ENCODE measurements at regions not wholly inside any gene's neighbourhood (a gene's known extent, or its start where the extent isn't known, plus 50 kb on each side); places are given as distances from the start of the nearest gene placed in this dataset.

DNA sequence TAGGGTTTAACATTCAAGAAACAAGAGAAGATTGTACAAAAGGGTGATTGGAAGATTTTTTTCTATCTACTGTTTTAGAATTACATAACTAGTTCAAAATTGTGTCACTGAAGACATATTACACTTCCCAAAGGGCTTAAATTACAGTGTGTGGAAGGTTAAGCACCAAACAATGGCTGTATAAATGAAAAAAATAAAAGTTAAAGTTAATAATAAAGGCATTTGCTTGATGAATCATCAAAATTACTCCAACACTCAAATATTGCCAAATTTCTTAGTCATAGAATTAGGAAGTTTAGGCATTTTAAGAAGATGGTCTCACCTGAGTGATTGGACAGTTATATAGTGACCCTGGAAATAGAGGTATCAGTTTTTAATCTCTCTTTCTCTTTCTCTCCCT is 227.6 kb upstream of the CARD18 start:
- ChIA-PET CTCF (no interaction called here), POLR2A (no interaction called here)
- no peaks in the 10 kb centered on the region for H3K27me3 Mint-ChIP-seq
- H3K79me2 ChIP-seq (ENCODE audit: control insufficient read depth, insufficient read depth, low read length) = no peaks in the 10 kb centered on the region
- no peaks in the 10 kb centered on the region for H3K9me3 Mint-ChIP-seq (ENCODE audit: insufficient read depth)
- no peak overlapping the region for H3K9ac ChIP-seq (ENCODE audit: low read length)
- no peaks in the 10 kb centered on the region for H3K4me1 Mint-ChIP-seq
- TF ChIP-seq, protein P1, sequence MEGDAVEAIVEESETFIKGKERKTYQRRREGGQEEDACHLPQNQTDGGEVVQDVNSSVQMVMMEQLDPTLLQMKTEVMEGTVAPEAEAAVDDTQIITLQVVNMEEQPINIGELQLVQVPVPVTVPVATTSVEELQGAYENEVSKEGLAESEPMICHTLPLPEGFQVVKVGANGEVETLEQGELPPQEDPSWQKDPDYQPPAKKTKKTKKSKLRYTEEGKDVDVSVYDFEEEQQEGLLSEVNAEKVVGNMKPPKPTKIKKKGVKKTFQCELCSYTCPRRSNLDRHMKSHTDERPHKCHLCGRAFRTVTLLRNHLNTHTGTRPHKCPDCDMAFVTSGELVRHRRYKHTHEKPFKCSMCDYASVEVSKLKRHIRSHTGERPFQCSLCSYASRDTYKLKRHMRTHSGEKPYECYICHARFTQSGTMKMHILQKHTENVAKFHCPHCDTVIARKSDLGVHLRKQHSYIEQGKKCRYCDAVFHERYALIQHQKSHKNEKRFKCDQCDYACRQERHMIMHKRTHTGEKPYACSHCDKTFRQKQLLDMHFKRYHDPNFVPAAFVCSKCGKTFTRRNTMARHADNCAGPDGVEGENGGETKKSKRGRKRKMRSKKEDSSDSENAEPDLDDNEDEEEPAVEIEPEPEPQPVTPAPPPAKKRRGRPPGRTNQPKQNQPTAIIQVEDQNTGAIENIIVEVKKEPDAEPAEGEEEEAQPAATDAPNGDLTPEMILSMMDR (IDR thresholded peaks at IDR 0.05) = no peak
- no peak for TF ChIP-seq EZH2 (IDR thresholded peaks at IDR 0.05; ENCODE audit: borderline replicate concordance, insufficient read depth, low read depth, low read length, poor library complexity, severe bottlenecking)
- H3K4me3 ChIP-seq (ENCODE audit: control extremely low read depth in 1 of 5, extremely low read depth in 1 of 5, insufficient read depth in 1 of 5, low read depth in 2 of 5, low read length in 4 of 5) = no peak overlapping the region
- H3K4me3 Mint-ChIP-seq = no peak overlapping the region
- ATAC-seq (ENCODE audit: low read depth) (no peak), DNase-seq (no peak)
- H3K9me3 ChIP-seq (ENCODE audit: control extremely low read depth in 1 of 3, control insufficient read depth in 2 of 3, insufficient read depth in 1 of 3, low read length in 2 of 3) = no peaks in the 10 kb centered on the region
- H3K27ac ChIP-seq (ENCODE audit: low read length in 2 of 2) = no peak overlapping the region
- no peaks in the 10 kb centered on the region for H3K36me3 ChIP-seq (replicated peaks in 1 of 2; ENCODE audit: control extremely low read depth in 1 of 2, control insufficient read depth in 1 of 2, extremely low read depth in 1 of 2, insufficient read depth in 2 of 2, low read length in 1 of 2)
- H3K27ac Mint-ChIP-seq = no peak overlapping the region
- H2AFZ ChIP-seq (ENCODE audit: insufficient read depth, low read depth, low read length, poor library complexity, severe bottlenecking) = no peak overlapping the region
- H4K20me1 ChIP-seq (ENCODE audit: control insufficient read depth, insufficient read depth, low read length, poor library complexity, severe bottlenecking) = no peaks in the 10 kb centered on the region
- no peaks in the 10 kb centered on the region for H3K4me1 ChIP-seq (ENCODE audit: control insufficient read depth in 2 of 2, insufficient read depth in 2 of 2, low read length in 2 of 2)
- no peaks in the 10 kb centered on the region for H3K27me3 ChIP-seq (replicated peaks in 1 of 4; ENCODE audit: control extremely low read depth in 1 of 4, control insufficient read depth in 3 of 4, insufficient read depth in 4 of 4, low read length in 3 of 4)
- intact Hi-C loops (cut with micrococcal nuclease) = no loop called here
- H3K4me2 ChIP-seq (replicated peaks; ENCODE audit: low read depth, low read length, poor library complexity, severe bottlenecking) = no peak overlapping the region

DNA sequence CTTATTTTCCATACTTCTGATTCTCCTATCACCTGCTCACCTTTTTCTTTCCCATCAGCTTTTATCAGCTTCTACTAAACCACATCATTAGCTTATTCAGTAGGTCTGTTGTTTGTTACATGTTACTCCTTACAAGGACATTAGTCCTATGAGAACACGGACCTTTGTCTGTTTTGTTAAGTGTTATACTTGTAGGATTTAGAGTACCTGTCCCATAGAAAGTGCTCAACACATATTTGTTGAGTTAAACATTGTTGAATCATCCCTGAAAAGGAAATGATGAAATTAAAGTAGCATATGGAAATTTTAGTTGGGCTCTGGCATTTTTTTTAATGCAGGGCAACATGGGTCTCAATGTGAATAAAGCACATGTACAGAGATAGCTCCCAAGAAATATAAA is 222.1 kb upstream of the CARD18 start:
- no peaks in the 10 kb centered on the region for H3K27me3 ChIP-seq (replicated peaks in 1 of 4; ENCODE audit: control extremely low read depth in 1 of 4, control insufficient read depth in 3 of 4, insufficient read depth in 4 of 4, low read length in 3 of 4)
- TF ChIP-seq, protein P1 (IDR thresholded peaks at IDR 0.05) = no peak
- no peak for TF ChIP-seq EZH2 (IDR thresholded peaks at IDR 0.05; ENCODE audit: borderline replicate concordance, insufficient read depth, low read depth, low read length, poor library complexity, severe bottlenecking)
- POLR2A ChIA-PET = no interaction called here
- CTCF ChIA-PET = no interaction called here
- Mint-ChIP-seq H3K27ac (no peak overlapping the region), H3K27me3 (no peaks in the 10 kb centered on the region), H3K4me1 (no peaks in the 10 kb centered on the region), H3K4me3 (no peak overlapping the region), H3K9me3 (ENCODE audit: insufficient read depth) (no peaks in the 10 kb centered on the region)
- no peak overlapping the region for H3K4me3 ChIP-seq (ENCODE audit: control extremely low read depth in 1 of 5, extremely low read depth in 1 of 5, insufficient read depth in 1 of 5, low read depth in 2 of 5, low read length in 4 of 5)
- H4K20me1 ChIP-seq (ENCODE audit: control insufficient read depth, insufficient read depth, low read length, poor library complexity, severe bottlenecking) = no peaks in the 10 kb centered on the region
- no peak overlapping the region for H2AFZ ChIP-seq (ENCODE audit: insufficient read depth, low read depth, low read length, poor library complexity, severe bottlenecking)
- intact Hi-C loops (cut with micrococcal nuclease) = no loop called here
- H3K27ac ChIP-seq (ENCODE audit: low read length in 2 of 2) = no peak overlapping the region
- H3K4me2 ChIP-seq (replicated peaks; ENCODE audit: low read depth, low read length, poor library complexity, severe bottlenecking) = no peak overlapping the region
- no peaks in the 10 kb centered on the region for H3K4me1 ChIP-seq (ENCODE audit: control insufficient read depth in 2 of 2, insufficient read depth in 2 of 2, low read length in 2 of 2)
- H3K36me3 ChIP-seq (replicated peaks in 1 of 2; ENCODE audit: control extremely low read depth in 1 of 2, control insufficient read depth in 1 of 2, extremely low read depth in 1 of 2, insufficient read depth in 2 of 2, low read length in 1 of 2) = no peaks in the 10 kb centered on the region
- no peak overlapping the region for H3K9ac ChIP-seq (ENCODE audit: low read length)
- no peak for DNase-seq
- ATAC-seq (ENCODE audit: low read depth) = no peak
- WGBS (ENCODE audit: insufficient coverage) = no CpG with 5 or more reads among the region's 1 CpG
- H3K79me2 ChIP-seq (ENCODE audit: control insufficient read depth, insufficient read depth, low read length) = no peaks in the 10 kb centered on the region
- H3K9me3 ChIP-seq (ENCODE audit: control extremely low read depth in 1 of 3, control insufficient read depth in 2 of 3, insufficient read depth in 1 of 3, low read length in 2 of 3) = no peaks in the 10 kb centered on the region

All from B cell (primary cell).